GM23338 (cell line): ENCODE measurements at regions not wholly inside any gene's neighbourhood (a gene's known extent, or its start where the extent isn't known, plus 50 kb on each side); places are given as distances from the start of the nearest gene placed in this dataset.

Experiments
- ATAC-seq: fragments of 200-7000 bp; cut with Tn5 transposase; 3 replicates; pipeline ENCODE4 v1.9.1; 2020
- DNase-seq: peaks from one replicate; pipeline ENCODE4 v3.0.0-alpha.2; 2015; ENCODE audit warnings: low spot score
- H2AFZ ChIP-seq: fragments of 200-600 bp; sonication (generic); 2 replicates; pipeline ENCODE4 v1.8.0; 2016; ENCODE audit warnings: antibody characterized with exemption, mild to moderate bottlenecking, moderate library complexity
- H3F3A ChIP-seq: fragments of 200-600 bp; sonication (generic); replicated peaks from 2 replicates; pipeline ENCODE4 v1.8.0; 2017; ENCODE audit warnings: antibody characterized with exemption, mixed run types, low read depth
- H3K27ac ChIP-seq: fragments of 200-600 bp; sonication (generic); 2 replicates; pipeline ENCODE4 v1.6.1; 2016; ENCODE audit warnings: low read depth
- H3K27me3 ChIP-seq: fragments of 200-600 bp; sonication (generic); 2 replicates; pipeline ENCODE4 v1.8.0; 2016; ENCODE audit warnings: mild to moderate bottlenecking, mixed run types, moderate library complexity; ENCODE audit not compliant: insufficient read depth
- H3K36me3 ChIP-seq: fragments of 200-600 bp; sonication (generic); 2 replicates; pipeline ENCODE4 v1.8.0; 2016; ENCODE audit warnings: mild to moderate bottlenecking; ENCODE audit not compliant: insufficient read depth
- H3K4me1 ChIP-seq: fragments of 200-600 bp; sonication (generic); 2 replicates; pipeline ENCODE4 v1.8.0; 2016; ENCODE audit warnings: mild to moderate bottlenecking, moderate library complexity; ENCODE audit not compliant: insufficient read depth
- H3K4me2 ChIP-seq: fragments of 200-600 bp; sonication (generic); 2 replicates; pipeline ENCODE4 v1.7.1; 2017; ENCODE audit warnings: mixed run types
- H3K4me3 ChIP-seq: fragments of 200-600 bp; sonication (generic); 2 replicates; pipeline ENCODE4 v1.6.1; 2016; ENCODE audit warnings: mixed run types
- H3K79me2 ChIP-seq: fragments of 200-600 bp; sonication (generic); replicated peaks from 2 replicates; pipeline ENCODE4 v1.8.0; 2017; ENCODE audit warnings: mild to moderate bottlenecking; ENCODE audit not compliant: insufficient read depth
- H3K9me2 ChIP-seq: fragments of 200-600 bp; sonication (generic); 2 replicates; pipeline ENCODE4 v1.8.0; 2017; ENCODE audit not compliant: insufficient read depth
- H4K20me1 ChIP-seq: fragments of 200-600 bp; sonication (generic); replicated peaks from 2 replicates; pipeline ENCODE4 v1.8.0; 2017; ENCODE audit warnings: mild to moderate bottlenecking; ENCODE audit not compliant: insufficient read depth
- H3K27ac Mint-ChIP-seq: 2 replicates; pipeline ENCODE4 v1.8.0; 2020; ENCODE audit warnings: inconsistent platforms, mild to moderate bottlenecking, moderate library complexity, mixed read lengths
- H3K27me3 Mint-ChIP-seq: 3 replicates; pipeline ENCODE4 v1.8.0; 2022; ENCODE audit warnings: low read depth, mild to moderate bottlenecking, moderate library complexity, mixed read lengths, inconsistent platforms; ENCODE audit not compliant: insufficient read depth, poor library complexity
- H3K36me3 Mint-ChIP-seq: 3 replicates; pipeline ENCODE4 v1.8.0; 2021; ENCODE audit warnings: low read depth, mild to moderate bottlenecking, inconsistent platforms, moderate library complexity, mixed read lengths
- H3K4me1 Mint-ChIP-seq: 3 replicates; pipeline ENCODE4 v1.8.0; 2020; ENCODE audit warnings: mild to moderate bottlenecking, inconsistent platforms, mixed read lengths
- H3K4me3 Mint-ChIP-seq: 3 replicates; pipeline ENCODE4 v1.8.0; 2021; ENCODE audit warnings: moderate library complexity, mild to moderate bottlenecking, inconsistent platforms, mixed read lengths
- H3K9me3 Mint-ChIP-seq: 3 replicates; pipeline ENCODE4 v1.8.0; 2020; ENCODE audit warnings: moderate library complexity, mild to moderate bottlenecking, inconsistent platforms, mixed read lengths
- CTCF ChIP-seq, 2 experiments: fragments of 200-600 bp in 1 of 2; sonication (generic) in 1 of 2; conservative IDR thresholded peaks; 2 replicates each; pipeline versions ENCODE4 v1.5.1 to v1.6.1; 2016 to 2017; ENCODE audit warnings: antibody characterized with exemption in 2 of 2, low read depth in 2 of 2, mild to moderate bottlenecking in 2 of 2, moderate library complexity in 1 of 2
- EZH2phosphoT487 ChIP-seq: fragments of 200-600 bp; sonication (generic); IDR thresholded peaks from one replicate; pipeline ENCODE4 v1.8.1; 2018; ENCODE audit warnings: antibody characterized with exemption; ENCODE audit not compliant: unreplicated experiment
- JUNB ChIP-seq: IDR thresholded peaks from one replicate; pipeline ENCODE4 v1.6.1; 2016; ENCODE audit warnings: antibody characterized with exemption; ENCODE audit not compliant: unreplicated experiment
- NANOG ChIP-seq: IDR thresholded peaks from 2 replicates; pipeline ENCODE4 v1.6.1; 2016; ENCODE audit warnings: antibody characterized with exemption, borderline replicate concordance
- POLR2AphosphoS5 ChIP-seq: IDR thresholded peaks from 2 replicates; pipeline ENCODE4 v1.6.1; 2016; ENCODE audit warnings: antibody characterized with exemption, low read depth
- REST ChIP-seq: IDR thresholded peaks from one replicate; pipeline ENCODE4 v1.6.1; 2018; ENCODE audit warnings: antibody characterized with exemption; ENCODE audit not compliant: unreplicated experiment
- STAT1 ChIP-seq: IDR thresholded peaks from one replicate; pipeline ENCODE4 v1.6.1; 2016; ENCODE audit warnings: antibody characterized with exemption; ENCODE audit not compliant: unreplicated experiment
- ZNF462 ChIP-seq: fragments of 250-450 bp; sonication (Bioruptor Pico); IDR thresholded peaks from 2 replicates; pipeline ENCODE4 v1.5.0; 2020; ENCODE audit warnings: mild to moderate bottlenecking, moderate library complexity

GRCh38 chr7:27464970-27465369, 197.7 kb downstream of the HIBADH start (continued):
- TF ChIP-seq ZNF462: no peak
- TF ChIP-seq JUNB: no peak
- TF ChIP-seq STAT1: no peak
- no peak for TF ChIP-seq NANOG

GRCh38 chr7:27466703-27467102, 196.0 kb downstream of the HIBADH start:
- Histone ChIP-seq H3F3A (no peaks in the 10 kb centered on the region), H3K4me3 (no peak overlapping the region), H3K27me3 (no peaks in the 10 kb centered on the region), H4K20me1 (no peaks in the 10 kb centered on the region), H2AFZ (no peak overlapping the region), H3K4me2 (no peak overlapping the region), H3K36me3 (no peaks in the 10 kb centered on the region), H3K79me2 (no peaks in the 10 kb centered on the region), H3K27ac (no peak overlapping the region), H3K4me1 (no peaks in the 10 kb centered on the region), H3K9me2 (no peaks in the 10 kb centered on the region)
- Mint-ChIP-seq H3K4me1 (peaks cover 9% of the 10 kb centered on the region), H3K27me3 (no peaks in the 10 kb centered on the region), H3K9me3 (no peaks in the 10 kb centered on the region; the same call in 2 of the 3 replicates), H3K36me3 (no peaks in the 10 kb centered on the region), H3K4me3 (no peak overlapping the region), H3K27ac (no peak overlapping the region)
- DNase-seq (no peak), ATAC-seq (peak; percentile 35; the same call in 1 of the 3 replicates)
- TF ChIP-seq CTCF (conservative IDR thresholded peaks at IDR 0.05; ENCODE audit: low read depth in 2 of 2) (no peak), JUNB (no peak), EZH2phosphoT487 (no peak), REST (no peak), POLR2AphosphoS5 (no peak)
